HG03066 (cell line): ENCODE measurements at regions not wholly inside any gene's neighbourhood (a gene's known extent, or its start where the extent isn't known, plus 50 kb on each side); places are given as distances from the start of the nearest gene placed in this dataset.

ENCODE experiments used
- ATAC-seq: cut with Tn5 transposase; IDR thresholded peaks from one replicate; pipeline ENCODE4 v1.9.1; 2021; ENCODE audit warnings: low read depth; ENCODE audit not compliant: unreplicated experiment

DNA sequence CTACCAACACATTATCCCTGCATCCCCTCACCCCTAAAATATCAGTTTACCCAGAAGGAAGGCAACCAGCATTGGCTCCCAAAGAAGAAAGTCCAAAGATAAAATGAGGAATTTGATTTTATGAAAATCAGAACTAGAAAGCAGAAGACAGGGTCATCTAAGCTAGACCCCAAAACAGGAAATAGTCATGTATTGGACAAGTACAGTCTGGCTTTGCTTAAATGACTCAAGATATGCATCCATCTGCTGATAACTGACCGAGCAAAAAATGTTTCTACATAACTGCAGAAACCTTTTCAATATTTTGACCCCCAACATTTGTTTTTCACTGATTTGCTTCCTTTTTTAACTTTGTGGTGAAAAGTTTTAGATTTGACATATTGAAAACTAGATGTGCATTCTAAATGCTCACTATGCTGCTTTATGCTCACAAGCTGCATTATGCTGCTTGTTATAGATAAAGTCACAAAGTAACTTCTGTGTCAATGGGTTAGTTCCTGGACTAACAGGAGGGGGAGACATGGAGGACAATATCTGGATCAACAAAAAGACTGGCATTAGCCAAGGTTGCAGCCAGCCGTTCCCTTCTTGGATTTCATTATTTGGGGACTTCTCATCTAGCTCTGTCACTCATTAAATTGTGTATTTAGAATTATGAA, 227.0 kb downstream of the INHBA start:
- no peak for ATAC-seq

DNA sequence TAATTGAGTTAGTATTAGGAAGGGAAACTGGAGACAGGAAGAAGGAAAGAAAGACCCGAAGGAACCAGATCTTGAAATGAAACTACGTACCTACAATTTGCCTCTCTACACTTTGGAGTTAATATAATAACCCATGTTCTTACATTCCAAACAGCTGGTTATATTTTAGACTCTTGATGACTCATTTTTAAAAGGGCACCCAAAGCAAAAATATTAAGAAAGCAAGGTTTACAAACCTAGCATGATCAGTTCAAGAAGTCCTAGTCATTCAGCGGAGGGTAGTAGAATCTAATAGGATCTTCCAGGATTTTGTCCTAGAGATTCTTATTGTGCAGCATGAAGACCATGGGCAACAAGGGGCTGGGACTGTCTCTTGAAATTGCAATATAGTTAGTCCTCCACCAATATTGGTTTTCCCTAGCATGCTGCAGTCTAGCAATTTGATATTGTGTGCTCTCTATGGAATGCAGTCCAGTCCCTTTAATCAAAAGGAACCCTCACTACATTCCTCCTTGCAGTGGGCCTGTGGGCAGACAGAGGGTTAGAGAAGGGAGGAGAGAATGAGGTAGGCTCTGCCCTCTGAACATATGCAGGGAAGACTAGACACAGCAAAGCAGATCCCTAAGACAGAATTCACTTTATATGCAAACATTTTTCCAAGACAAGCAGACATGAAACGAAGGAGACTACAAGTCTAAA, 230.3 kb downstream of the INHBA start:
- no peak for ATAC-seq

DNA sequence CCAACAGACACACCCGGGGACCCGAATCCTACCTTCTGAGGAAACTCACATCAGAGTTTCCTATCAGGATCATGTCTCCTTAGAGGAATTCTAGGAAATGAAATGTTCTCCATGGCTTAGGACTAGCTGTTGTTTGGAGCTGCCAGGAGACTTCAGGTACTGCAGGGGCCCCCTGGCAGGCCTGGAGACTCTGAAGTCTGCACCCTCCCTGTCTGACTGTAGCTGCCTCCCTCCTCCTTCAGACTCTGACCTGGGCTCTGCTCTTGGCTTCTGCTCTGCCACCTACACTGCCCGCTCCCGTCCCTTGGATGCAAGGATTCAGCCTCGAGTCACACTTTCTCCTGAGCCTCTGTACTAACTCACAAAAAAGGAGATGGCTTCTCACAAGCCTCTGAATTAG, 232.8 kb downstream of the INHBA start:
- no peak for ATAC-seq

DNA sequence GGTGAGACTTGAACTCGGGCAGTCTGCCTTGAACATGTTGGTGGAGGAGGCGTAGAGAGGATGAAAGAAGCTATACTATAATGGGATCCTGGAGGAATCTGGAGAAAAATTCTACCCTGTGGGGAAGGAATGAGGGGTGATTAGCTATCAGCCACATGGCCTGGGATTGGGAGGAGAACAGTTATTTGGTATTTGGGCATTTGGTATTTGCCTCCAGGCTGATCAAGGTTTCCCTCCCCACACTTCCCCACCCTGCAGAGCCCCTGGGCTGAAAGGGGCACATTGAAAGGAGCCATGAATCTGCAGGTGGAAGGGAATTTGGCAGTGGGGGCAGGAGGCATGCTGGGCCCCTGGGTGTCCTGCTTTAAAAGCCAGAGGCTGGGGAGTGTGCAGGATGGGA, 235.3 kb downstream of the INHBA start:
- ATAC-seq: no peak

DNA sequence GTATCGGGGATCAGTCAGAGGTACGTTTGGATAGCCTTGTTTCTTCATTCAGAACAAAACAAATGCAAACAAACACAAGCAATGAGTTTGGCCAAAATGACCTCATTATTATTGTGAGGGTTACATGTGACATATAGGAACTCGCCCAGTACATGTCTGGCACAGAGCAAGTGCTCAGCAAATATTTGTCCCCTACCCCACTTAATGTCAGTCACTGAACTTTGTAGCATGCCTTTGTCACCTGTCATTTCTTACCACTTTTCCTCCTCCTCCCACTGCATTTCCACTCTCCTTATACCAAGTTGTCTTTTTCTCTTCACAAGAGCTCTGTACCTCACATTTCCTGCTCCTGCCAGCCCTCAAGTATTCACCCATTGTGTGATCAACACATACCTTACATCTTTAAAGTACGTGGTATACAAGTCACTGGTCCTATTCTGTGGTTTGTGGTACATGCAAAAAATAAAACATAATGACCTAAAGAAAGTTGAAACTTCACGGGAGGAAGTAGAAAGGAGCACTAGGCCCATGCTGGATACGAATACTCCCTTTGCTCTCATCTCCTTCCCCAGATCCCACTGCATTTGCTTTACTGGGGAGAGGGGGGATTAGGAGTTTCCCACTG, 236.0 kb downstream of the INHBA start:
- no peak for ATAC-seq

DNA sequence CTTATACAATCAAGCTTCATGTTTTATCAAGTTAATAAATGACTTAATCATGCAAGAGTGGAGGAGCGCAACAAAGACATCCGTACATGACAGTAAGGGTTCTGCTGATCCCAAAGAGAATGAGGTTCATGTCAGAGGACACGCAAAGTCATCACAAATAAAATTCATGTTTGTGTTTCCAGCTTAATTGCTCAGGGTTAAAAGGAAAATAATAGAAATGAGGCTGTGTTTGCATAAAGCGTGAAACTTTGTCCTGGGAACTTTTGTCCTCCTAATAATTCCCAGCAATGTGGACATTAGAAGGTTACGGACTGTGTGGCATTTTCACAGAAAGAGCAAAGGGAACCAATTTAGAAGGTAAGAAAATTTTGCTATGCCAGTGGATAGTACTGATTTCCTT, 237.3 kb downstream of the INHBA start:
- ATAC-seq: no peak

DNA sequence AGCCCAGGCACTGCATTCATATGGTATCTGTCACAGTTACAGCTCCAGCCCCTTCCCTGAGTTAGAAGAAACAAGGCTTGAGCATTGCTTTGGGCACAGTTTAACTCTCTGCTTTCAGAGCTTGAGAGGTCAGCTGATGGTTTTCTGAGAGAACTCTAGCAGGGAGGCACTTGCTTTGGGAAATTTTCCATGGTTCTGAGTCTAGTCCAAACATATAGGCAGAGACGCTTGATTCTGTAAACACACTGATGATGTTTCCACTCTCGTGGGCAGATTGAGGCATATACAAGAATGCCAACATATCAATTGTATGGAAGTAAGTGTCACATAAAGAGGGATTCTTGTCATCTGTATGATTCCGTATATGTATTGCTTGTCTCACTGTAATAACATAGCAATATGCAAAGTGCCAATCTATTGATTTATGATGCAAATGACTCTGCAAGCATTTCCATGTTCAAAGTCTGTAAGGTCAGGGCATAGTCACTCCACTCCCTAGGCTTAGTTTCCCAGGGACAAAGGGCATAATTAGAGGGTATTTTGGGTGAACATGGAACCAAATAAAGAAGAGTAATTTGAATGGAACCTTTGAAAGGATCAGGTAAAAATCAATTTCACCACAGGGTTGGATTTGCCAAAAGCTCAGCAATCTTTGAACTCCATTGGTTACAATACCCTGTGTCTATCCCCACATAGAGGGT, 239.0 kb downstream of the INHBA start:
- ATAC-seq: no peak

DNA sequence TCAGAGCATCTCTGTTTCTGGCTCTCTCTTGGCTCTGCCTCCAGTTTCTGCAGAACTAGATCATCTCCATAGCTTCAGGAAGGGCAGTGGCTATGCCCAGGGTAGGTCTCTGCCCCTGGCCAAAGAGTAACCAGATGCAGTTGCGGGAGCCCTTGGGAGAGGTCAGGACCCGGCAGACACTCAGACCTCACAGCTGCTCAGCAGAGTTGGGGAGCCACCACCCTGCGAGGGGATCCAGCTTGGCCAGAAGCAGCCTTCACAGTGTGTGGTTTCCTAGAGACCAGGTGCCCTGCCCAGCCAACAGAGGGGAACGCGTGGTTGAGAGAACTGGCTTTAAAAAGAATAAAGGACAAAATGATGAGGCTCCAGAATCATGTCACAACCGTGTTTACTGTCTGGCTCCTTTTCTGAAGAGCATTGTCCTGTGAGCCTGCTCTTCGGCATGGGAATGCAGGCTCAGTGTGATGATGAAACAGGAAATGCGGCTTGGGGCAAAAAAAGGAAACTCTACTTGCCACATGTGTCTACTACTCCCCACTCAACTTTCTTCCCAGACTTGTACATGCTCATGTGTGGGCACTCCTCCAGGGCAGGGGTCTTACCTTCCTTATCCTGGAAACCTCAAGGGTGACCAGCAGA, 243.1 kb downstream of the INHBA start:
- no peak for ATAC-seq

DNA sequence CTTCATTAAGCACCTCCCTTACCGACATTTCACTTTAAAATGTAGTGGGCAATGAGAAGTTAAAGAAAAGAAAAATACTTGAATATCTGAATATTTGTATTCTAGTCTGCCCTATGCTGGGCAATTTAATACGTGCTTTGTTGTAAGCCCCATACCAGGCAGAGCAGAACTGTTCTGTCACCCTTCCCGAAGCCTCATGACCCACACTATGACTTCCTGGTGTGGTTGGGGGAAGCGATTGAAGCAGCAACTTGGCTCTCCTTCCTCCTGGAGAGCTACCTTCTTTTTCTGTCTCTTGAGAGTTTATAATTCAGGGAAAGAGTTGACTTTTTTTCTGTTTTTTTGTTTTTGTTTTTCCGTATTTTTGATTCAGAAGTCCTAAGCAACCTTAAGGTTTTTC, 243.7 kb downstream of the INHBA start:
- ATAC-seq: no peak

DNA sequence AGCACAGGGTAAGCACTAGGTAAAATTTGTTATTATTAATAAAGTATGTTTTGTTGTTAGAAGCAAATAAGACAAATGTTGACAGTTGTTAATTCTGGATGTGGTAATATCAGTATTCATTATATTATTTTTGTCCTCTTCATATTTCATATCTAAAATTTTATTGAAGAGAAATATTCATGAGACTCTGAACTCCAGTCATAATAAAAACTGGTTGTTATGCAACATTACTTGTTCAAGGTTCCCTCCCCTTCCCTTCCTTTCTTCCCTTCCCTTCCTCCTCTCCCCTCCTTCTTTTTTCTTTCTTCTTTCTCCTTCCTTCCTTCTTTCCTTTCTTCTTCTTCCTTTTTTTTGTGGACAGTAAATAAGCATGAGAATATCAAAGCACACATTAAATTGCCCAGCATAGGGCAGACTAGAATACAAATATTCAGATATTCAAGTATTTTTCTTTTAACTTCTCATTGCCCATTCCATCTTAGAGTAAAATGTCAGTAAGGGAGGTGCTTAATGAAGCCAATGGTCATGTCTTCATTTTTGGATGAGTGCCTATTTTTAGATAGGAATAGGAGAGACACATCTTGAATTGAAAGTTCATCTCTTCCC, 245.0 kb downstream of the INHBA start:
- no peak for ATAC-seq

DNA sequence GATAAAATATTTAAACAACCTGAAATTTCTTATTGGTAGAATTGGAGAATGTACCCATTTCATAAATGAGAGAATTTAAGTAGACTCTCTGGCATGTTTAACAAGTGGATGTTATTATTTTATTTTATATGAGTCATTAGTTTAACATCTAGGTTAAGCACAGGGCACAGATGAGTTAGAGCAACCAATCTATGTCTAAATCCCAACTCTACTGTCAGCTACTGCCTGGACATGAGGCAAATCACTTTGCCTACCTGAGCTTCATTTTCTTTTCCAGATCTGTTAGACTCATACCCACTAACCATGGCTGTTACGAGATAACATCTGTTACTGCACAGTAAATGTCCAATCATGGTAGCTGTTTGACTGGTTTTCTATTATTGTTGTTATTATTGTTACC, 251.1 kb downstream of the INHBA start:
- ATAC-seq: no peak

DNA sequence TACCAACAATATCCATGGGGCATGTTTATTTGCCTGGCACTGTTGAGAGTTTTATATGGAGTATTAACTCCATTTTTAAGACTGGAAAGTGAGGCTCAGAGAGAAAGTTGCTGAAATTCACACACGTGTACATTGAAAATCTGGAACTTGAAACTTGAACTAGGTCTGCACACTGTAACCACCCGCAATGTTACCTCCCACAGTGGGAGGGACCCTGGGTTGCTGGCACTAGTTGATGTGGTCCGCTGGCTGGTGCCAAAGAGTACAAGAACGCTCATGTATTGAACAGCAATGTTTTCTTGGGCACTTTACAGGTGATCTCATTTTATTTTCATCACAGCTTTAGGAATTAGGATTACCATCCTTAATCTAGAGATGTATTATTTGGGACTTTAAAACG, 253.2 kb downstream of the INHBA start:
- ATAC-seq: no peak

DNA sequence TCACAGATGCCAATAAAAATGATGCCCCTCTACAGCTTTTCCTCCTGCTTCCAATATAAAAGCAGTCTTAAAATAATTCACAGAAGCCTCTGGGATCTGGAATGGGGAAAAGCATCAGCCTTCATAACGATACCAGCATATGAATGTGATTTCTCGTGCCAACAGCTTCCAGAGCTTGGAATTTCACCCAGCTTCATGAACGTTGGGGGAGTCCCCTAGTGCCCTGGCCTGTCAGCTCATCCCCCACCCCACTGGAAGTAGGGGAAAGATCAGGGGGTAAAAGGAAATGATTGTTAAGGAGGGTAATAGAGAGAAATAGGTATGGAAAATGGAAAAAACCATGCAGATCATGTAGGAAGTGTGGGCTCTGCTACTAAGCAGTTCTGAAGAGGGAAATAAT, 253.6 kb downstream of the INHBA start:
- no peak for ATAC-seq

DNA sequence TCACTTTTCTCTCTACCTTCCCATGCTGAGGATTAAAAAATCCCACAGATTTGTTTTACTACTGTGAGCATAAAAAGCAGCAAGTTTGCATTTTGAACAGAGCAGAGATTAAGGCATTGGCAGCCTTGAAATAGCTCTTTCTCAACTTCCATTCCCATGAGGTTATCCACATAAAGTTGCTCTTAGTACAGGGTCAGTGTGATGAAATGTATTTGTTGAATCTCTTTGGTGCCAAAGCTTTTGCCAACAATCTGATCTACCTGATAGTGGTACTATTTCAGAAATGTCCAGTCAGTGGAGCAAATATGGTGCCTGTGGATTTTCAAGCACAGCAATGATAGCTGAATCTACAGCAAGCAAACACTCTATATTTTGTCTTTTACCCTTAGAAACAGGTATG, 254.8 kb downstream of the INHBA start:
- ATAC-seq: no peak

DNA sequence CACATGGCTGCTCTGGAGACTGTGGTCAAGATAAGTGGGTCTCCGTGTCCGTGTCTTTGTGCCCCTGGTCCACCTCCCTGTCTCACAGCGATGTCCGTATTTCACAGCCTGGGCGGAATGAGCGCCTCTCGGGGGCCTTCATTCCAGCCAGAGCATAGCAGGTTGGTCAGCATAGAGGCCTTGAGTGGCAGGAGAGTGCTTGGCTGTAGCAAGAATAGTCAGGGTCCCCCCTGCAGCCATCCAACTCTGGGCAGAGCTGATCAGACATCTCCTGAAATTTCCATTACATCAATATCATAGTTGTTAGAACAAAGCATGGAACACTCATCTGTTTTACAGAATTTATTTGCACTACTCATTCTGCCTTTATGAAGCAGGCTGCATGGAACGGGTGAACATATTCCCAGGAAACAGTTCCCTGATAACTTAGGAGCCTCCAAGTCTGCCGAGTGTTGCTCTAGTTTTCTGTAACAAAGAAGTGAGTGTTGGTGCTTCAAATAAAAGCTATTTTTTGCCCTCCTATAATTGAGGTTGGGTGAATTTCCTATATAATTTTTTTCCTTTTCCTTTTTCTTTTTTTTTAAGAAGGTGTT, 255.3 kb downstream of the INHBA start:
- no peak for ATAC-seq

DNA sequence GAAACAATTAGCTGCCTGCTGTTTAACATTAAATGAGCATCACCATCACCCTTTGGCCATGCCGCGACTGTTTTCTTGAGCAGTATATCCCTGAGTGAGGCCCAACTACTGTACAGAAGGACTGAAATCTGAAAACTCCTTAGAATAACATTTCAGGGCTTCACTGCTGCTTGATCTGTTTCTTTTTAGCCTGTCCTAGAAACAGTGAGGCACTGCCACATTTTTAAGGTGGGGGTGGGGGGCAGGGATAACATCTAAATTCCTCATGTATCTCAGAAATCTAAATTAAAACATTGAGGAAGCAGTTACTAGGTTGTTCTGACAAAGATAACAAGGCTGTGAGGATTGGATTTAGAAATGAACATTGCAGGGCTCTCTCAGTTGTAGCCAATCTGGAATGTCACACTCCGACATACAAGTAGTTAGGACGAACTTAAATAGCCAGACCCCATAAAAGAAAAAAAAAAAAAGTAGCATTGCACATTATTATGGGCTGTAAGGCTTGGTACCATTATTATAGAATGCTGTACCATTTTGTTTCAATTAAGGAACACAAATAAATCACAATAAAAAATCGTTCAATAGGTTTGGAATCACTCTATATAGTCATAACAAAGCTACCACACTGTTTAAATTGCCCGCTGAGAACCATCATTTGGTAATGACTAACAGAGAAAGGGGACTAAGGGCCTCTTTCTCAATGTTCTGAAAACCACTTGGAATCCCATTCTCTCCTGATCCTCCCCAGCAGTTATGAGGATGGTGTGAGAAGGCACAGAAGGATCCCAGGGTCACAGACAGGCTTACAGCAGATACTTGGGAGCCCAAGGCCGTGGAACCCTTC, 256.1 kb downstream of the INHBA start:
- no peak for ATAC-seq

DNA sequence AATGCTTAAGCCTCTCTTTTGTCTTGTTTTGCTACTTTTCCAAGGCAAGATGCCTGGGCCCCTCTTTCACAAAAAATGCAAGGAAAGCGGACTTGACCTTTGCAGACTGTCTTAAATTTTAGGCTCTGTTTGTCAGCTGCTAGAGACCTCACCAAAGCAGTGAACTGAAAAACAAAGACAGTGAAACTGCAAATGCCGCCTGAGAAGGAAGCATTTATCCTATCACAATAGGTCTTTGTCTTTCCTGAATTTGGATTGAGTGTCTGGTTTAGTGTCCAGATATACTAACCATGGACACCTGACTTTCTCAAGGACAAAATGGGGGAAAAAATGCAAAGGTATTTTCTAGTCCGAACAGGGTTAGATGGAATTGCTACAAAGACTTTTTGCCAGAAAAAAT, 256.9 kb downstream of the INHBA start:
- ATAC-seq: no peak

DNA sequence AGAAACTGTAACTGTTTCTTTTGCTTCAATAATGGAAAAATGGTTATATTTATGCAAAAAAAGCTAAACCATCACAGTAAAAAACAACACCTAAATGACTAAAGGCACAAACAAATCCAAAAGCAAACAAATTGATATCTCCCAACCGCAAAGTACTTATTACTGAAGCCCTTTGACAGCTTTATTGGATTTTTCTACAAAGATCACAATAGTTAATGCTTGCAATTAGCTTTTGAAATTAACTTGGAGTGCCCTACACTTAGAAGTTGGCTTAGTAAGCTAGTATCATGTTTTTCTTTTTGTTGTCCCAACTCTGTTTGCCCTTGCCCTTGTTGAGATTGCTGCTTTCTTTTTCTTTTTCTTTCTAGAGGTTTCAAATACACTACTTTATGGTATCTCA, 257.5 kb downstream of the INHBA start:
- ATAC-seq: no peak

DNA sequence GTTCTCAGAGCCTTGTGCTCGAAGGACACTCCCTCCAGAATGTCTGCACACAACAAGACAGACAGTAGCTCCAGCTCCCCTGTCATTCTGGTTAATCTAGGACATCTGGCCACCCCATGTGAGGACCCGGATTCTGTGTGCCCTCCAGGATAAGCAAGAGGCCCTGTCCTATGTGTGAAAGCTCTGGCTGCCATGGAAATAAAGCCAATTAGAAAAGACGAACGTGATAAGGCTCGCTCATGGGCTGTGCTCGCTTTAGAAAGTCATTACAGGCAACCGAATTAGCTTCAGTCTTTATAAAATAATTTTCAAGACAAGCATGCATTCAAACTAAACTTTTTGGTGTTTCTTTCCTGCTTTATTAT, 263.4 kb downstream of the INHBA start:
- no peak for ATAC-seq
